ENCODE measurements at regions not wholly inside any gene's neighbourhood (a gene's known extent, or its start where the extent isn't known, plus 50 kb on each side); places are given as distances from the start of the nearest gene placed in this dataset.
"Not testable (repeated sequence)": the region's sequence is repeated elsewhere in the genome, so short reads cannot be mapped to it uniquely, and the experiment has no call there.

DNA sequence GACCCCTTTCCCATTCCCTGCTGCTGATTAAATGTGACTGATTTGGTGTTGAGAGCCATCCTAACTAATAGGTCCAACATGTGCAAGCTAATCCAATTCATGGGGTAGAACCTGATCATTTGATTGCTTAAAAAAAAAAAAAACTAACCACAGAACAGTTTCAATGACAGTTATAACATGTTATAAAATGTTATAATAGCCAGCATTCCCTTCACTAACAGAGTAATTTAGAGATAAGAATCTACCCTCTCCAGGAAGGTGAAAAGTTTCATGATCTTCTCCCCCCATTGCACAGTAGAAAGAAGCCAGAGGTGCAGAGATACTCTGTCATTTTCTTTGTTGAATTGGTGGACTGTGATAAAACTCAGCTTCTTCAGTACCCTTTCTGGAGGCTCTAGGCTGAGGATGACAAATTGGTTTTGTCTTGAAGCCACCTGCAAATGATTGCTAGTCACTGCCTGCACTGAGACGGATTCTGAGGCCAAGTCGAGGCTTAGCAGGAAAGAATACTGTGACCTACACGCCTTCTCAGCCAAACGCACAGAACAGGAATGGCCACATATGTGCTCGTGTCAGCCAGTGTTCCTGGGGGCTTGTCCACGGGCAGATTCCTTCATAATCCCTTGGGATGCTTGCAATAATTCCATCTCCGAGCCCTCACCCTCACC, 215.7 kb upstream of the IRF2BP2 start:
- Histone ChIP-seq H3K4me3 (ENCODE audit: low read depth, low read length) (peak overlapping the region; percentile 37), H3K14ac (ENCODE audit: low read length) (no peak overlapping the region), H3K27ac (ENCODE audit: low read depth, low read length) (no peak overlapping the region), H3K4ac (ENCODE audit: low read depth, low read length) (no peak overlapping the region), H2BK120ac (ENCODE audit: insufficient read depth, low read length, poor library complexity) (no peak overlapping the region), H2BK12ac (ENCODE audit: low read length) (no peak overlapping the region), H3K27me3 (ENCODE audit: insufficient read depth, low read length) (no peaks in the 10 kb centered on the region), H3K4me2 (ENCODE audit: low read length) (no peak overlapping the region), H4K8ac (ENCODE audit: low read depth, low read length) (no peak overlapping the region), H3K4me1 (ENCODE audit: control insufficient read depth in 1 of 2, insufficient read depth in 2 of 2, low read length in 2 of 2) (peaks cover 2% of the 10 kb centered on the region in 2 experiments), H2BK5ac (ENCODE audit: low read depth, low read length, poor library complexity) (no peak overlapping the region), H3K9ac (ENCODE audit: low read length) (peak overlapping the region; percentile 1), H3K9me3 (ENCODE audit: insufficient read depth, low read depth, low read length) (no peaks in the 10 kb centered on the region), H4K91ac (ENCODE audit: low read depth, low read length) (no peak overlapping the region), H2AFZ (ENCODE audit: insufficient read depth, low read length, poor library complexity) (no peak overlapping the region), H3K36me3 (ENCODE audit: control insufficient read depth in 1 of 2, insufficient read depth in 2 of 2, low read length in 2 of 2) (no peaks in the 10 kb centered on the region), H4K12ac (ENCODE audit: low read depth, low read length) (no peak overlapping the region), H3K79me1 (ENCODE audit: low read length) (no peaks in the 10 kb centered on the region), H3K23ac (ENCODE audit: low read length) (no peak overlapping the region), H2AK5ac (ENCODE audit: low read length) (no peak overlapping the region), H3K79me2 (ENCODE audit: control insufficient read depth, insufficient read depth, low read length, poor library complexity) (no peaks in the 10 kb centered on the region), H3K18ac (ENCODE audit: low read length) (no peak overlapping the region)
- DNase-seq: peak in 1 of 2 donors; percentile 48
- no CpG with 5 or more reads among the region's 7 CpGs for WGBS (ENCODE audit: extremely low coverage, insufficient coverage, insufficient read length)

GRCh38 chr1:234824836-234825235, 214.9 kb upstream of the IRF2BP2 start:
- WGBS (ENCODE audit: extremely low coverage, insufficient coverage, insufficient read length): no CpG with 5 or more reads among the region's 7 CpGs
- H3K79me2 ChIP-seq (ENCODE audit: control insufficient read depth, insufficient read depth, low read length, poor library complexity); H2AFZ ChIP-seq (ENCODE audit: insufficient read depth, low read length, poor library complexity); H4K8ac ChIP-seq (ENCODE audit: low read depth, low read length); H3K4me1 ChIP-seq (ENCODE audit: control insufficient read depth in 1 of 2, insufficient read depth in 2 of 2, low read length in 2 of 2); H2AK5ac ChIP-seq (ENCODE audit: low read length); H3K27me3 ChIP-seq (ENCODE audit: insufficient read depth, low read length); H2BK12ac ChIP-seq (ENCODE audit: low read length); H3K4ac ChIP-seq (ENCODE audit: low read depth, low read length); DNase-seq; H4K91ac ChIP-seq (ENCODE audit: low read depth, low read length); H3K27ac ChIP-seq (ENCODE audit: low read depth, low read length); H3K23ac ChIP-seq (ENCODE audit: low read length); H3K79me1 ChIP-seq (ENCODE audit: low read length); H2BK120ac ChIP-seq (ENCODE audit: insufficient read depth, low read length, poor library complexity); H4K12ac ChIP-seq (ENCODE audit: low read depth, low read length); H3K4me2 ChIP-seq (ENCODE audit: low read length); H3K14ac ChIP-seq (ENCODE audit: low read length); H2BK5ac ChIP-seq (ENCODE audit: low read depth, low read length, poor library complexity); H3K9ac ChIP-seq (ENCODE audit: low read length); H3K4me3 ChIP-seq (ENCODE audit: low read depth, low read length); H3K36me3 ChIP-seq (ENCODE audit: control insufficient read depth in 1 of 2, insufficient read depth in 2 of 2, low read length in 2 of 2); H3K9me3 ChIP-seq (ENCODE audit: insufficient read depth, low read depth, low read length); H3K18ac ChIP-seq (ENCODE audit: low read length): not testable (repeated sequence)

GRCh38 chr1:234823191-234824176, 213.5 kb upstream of the IRF2BP2 start:
- no peak overlapping the region for H2AK5ac ChIP-seq (ENCODE audit: low read length)
- no peak overlapping the region for H3K18ac ChIP-seq (ENCODE audit: low read length)
- WGBS (ENCODE audit: extremely low coverage, insufficient coverage, insufficient read length): no CpG with 5 or more reads among the region's 16 CpGs
- no peaks in the 10 kb centered on the region for H3K36me3 ChIP-seq (ENCODE audit: control insufficient read depth in 1 of 2, insufficient read depth in 2 of 2, low read length in 2 of 2)
- H3K79me1 ChIP-seq (ENCODE audit: low read length): no peaks in the 10 kb centered on the region
- H3K4ac ChIP-seq (ENCODE audit: low read depth, low read length): no peak overlapping the region
- H4K91ac ChIP-seq (ENCODE audit: low read depth, low read length): no peak overlapping the region
- DNase-seq: no peak
- H3K9me3 ChIP-seq (ENCODE audit: insufficient read depth, low read depth, low read length): no peaks in the 10 kb centered on the region
- peaks cover 2% of the 10 kb centered on the region in 2 experiments for H3K4me1 ChIP-seq (ENCODE audit: control insufficient read depth in 1 of 2, insufficient read depth in 2 of 2, low read length in 2 of 2)
- H2BK120ac ChIP-seq (ENCODE audit: insufficient read depth, low read length, poor library complexity): no peak overlapping the region
- H3K9ac ChIP-seq (ENCODE audit: low read length): no peak overlapping the region
- H4K8ac ChIP-seq (ENCODE audit: low read depth, low read length): no peak overlapping the region
- no peaks in the 10 kb centered on the region for H3K27me3 ChIP-seq (ENCODE audit: insufficient read depth, low read length)
- no peak overlapping the region for H2BK5ac ChIP-seq (ENCODE audit: low read depth, low read length, poor library complexity)
- H2AFZ ChIP-seq (ENCODE audit: insufficient read depth, low read length, poor library complexity): no peak overlapping the region
- H2BK12ac ChIP-seq (ENCODE audit: low read length): no peak overlapping the region
- H3K4me2 ChIP-seq (ENCODE audit: low read length): no peak overlapping the region
- H3K4me3 ChIP-seq (ENCODE audit: low read depth, low read length): no peak overlapping the region
- no peak overlapping the region for H3K23ac ChIP-seq (ENCODE audit: low read length)
- H3K14ac ChIP-seq (ENCODE audit: low read length): no peak overlapping the region
- H4K12ac ChIP-seq (ENCODE audit: low read depth, low read length): no peak overlapping the region
- H3K79me2 ChIP-seq (ENCODE audit: control insufficient read depth, insufficient read depth, low read length, poor library complexity): no peaks in the 10 kb centered on the region
- H3K27ac ChIP-seq (ENCODE audit: low read depth, low read length): no peak overlapping the region

GRCh38 chr1:234821840-234822239, 211.9 kb upstream of the IRF2BP2 start:
- Histone ChIP-seq H3K4ac (ENCODE audit: low read depth, low read length) (no peak overlapping the region), H4K12ac (ENCODE audit: low read depth, low read length) (no peak overlapping the region), H3K14ac (ENCODE audit: low read length) (no peak overlapping the region), H2BK120ac (ENCODE audit: insufficient read depth, low read length, poor library complexity) (no peak overlapping the region), H2AK5ac (ENCODE audit: low read length) (no peak overlapping the region), H3K36me3 (ENCODE audit: control insufficient read depth in 1 of 2, insufficient read depth in 2 of 2, low read length in 2 of 2) (no peaks in the 10 kb centered on the region), H4K91ac (ENCODE audit: low read depth, low read length) (no peak overlapping the region), H2AFZ (ENCODE audit: insufficient read depth, low read length, poor library complexity) (no peak overlapping the region), H3K4me3 (ENCODE audit: low read depth, low read length) (no peak overlapping the region), H2BK12ac (ENCODE audit: low read length) (no peak overlapping the region), H3K18ac (ENCODE audit: low read length) (no peak overlapping the region), H3K27me3 (ENCODE audit: insufficient read depth, low read length) (no peaks in the 10 kb centered on the region), H2BK5ac (ENCODE audit: low read depth, low read length, poor library complexity) (no peak overlapping the region), H3K79me2 (ENCODE audit: control insufficient read depth, insufficient read depth, low read length, poor library complexity) (no peaks in the 10 kb centered on the region), H3K4me1 (ENCODE audit: control insufficient read depth in 1 of 2, insufficient read depth in 2 of 2, low read length in 2 of 2) (peaks cover 2% of the 10 kb centered on the region in 2 experiments), H3K79me1 (ENCODE audit: low read length) (no peaks in the 10 kb centered on the region), H3K9ac (ENCODE audit: low read length) (no peak overlapping the region), H3K4me2 (ENCODE audit: low read length) (no peak overlapping the region), H3K23ac (ENCODE audit: low read length) (no peak overlapping the region), H3K27ac (ENCODE audit: low read depth, low read length) (no peak overlapping the region), H3K9me3 (ENCODE audit: insufficient read depth, low read depth, low read length) (no peaks in the 10 kb centered on the region), H4K8ac (ENCODE audit: low read depth, low read length) (no peak overlapping the region)
- no peak for DNase-seq
- no CpG with 5 or more reads among the region's 6 CpGs for WGBS (ENCODE audit: extremely low coverage, insufficient coverage, insufficient read length)
